ENCODE measurements at regions not wholly inside any gene's neighbourhood (a gene's known extent, or its start where the extent isn't known, plus 50 kb on each side); places are given as distances from the start of the nearest gene placed in this dataset.

DNA sequence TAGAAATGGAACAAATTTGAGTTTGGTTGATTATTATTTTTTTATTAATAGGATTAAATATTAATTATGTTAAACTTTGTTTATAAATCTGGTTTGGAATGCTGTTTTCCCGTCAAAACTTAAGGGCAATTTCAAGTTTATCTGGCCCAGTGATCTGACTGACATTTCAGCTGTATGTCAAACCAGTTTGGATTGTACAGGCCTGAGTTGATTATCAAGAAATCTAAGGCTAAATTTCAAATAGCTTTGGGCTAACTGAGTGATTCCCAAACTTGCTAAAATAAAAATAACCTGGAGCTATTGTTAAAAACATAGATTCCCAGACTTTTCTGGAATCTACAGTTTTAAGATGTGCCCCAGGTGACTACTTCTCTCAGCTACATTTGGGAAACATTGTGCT lies 65.9 kb upstream of the SPOPL start:
- TF ChIP-seq, protein P1, sequence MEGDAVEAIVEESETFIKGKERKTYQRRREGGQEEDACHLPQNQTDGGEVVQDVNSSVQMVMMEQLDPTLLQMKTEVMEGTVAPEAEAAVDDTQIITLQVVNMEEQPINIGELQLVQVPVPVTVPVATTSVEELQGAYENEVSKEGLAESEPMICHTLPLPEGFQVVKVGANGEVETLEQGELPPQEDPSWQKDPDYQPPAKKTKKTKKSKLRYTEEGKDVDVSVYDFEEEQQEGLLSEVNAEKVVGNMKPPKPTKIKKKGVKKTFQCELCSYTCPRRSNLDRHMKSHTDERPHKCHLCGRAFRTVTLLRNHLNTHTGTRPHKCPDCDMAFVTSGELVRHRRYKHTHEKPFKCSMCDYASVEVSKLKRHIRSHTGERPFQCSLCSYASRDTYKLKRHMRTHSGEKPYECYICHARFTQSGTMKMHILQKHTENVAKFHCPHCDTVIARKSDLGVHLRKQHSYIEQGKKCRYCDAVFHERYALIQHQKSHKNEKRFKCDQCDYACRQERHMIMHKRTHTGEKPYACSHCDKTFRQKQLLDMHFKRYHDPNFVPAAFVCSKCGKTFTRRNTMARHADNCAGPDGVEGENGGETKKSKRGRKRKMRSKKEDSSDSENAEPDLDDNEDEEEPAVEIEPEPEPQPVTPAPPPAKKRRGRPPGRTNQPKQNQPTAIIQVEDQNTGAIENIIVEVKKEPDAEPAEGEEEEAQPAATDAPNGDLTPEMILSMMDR (IDR thresholded peaks at IDR 0.05), result no peak
- TF ChIP-seq POLR2A (IDR thresholded peaks at IDR 0.05), result no peak
- TF ChIP-seq POLR2AphosphoS5 (IDR thresholded peaks at IDR 0.05), result no peak

Data from transverse colon (tissue), 4 donors.